Astrocyte of the spinal cord (primary cell): ENCODE measurements at regions not wholly inside any gene's neighbourhood (a gene's known extent, or its start where the extent isn't known, plus 50 kb on each side); places are given as distances from the start of the nearest gene placed in this dataset.

Experiments
- DNase-seq: peaks from one replicate; pipeline ENCODE4 v3.0.0; 2011; ENCODE audit warnings: low read depth, low spot score
- H3K4me3 ChIP-seq: 2 replicates; pipeline ENCODE4 v1.5.1; 2011; ENCODE audit warnings: low read depth, mild to moderate bottlenecking, low read length, moderate library complexity
- in situ Hi-C: cut with HindIII; loops from 2 replicates; pipeline ENCODE4 v1.10.0; 2017; ENCODE audit warnings: low sequenced_read_pairs
- TF ChIP-seq, protein P1 (sequence below): IDR thresholded peaks from 2 replicates; pipeline ENCODE4 v1.5.1; 2012; ENCODE audit warnings: low read depth, mild to moderate bottlenecking, low read length, inconsistent platforms

DNA sequence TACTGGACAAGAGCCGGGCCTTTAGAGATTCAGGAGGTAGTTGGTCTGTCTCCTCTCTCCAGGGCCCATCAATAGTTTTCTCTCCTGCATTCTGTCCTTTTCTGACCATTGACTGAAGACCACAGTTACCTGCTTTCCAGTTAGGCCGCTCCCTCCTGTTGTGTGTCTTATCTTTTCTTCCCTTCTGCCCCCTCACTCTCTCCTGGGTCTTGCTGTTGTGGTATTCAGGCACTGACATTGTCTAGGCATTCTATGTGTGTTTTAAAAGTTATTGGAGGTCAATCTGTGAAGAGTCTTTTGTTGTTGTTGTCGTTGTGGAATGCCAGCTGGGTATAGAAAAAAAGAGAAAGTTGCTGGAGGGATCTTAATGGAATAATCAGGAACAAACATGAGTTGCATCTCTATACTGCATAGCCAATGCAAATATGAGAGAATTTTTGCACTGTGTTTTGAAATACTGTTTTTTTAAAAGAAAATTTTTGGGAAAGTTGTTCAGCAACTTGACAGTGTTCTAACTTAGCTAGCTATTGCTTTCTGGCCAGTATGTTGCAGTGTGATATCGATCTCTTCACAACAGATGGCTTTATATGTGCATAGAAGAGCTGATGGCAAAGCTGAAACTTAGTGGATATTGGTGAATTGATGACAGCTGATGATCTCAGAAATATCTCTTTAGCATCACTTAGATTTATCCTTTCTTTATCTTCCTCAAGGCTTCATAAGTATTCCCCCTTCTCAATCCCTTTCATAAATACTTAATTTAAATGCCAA lies 240.7 kb downstream of the C4orf33 start:
- no peak for DNase-seq
- in situ Hi-C loops: no loop called here
- H3K4me3 ChIP-seq: no peak overlapping the region
- TF ChIP-seq, protein P1, sequence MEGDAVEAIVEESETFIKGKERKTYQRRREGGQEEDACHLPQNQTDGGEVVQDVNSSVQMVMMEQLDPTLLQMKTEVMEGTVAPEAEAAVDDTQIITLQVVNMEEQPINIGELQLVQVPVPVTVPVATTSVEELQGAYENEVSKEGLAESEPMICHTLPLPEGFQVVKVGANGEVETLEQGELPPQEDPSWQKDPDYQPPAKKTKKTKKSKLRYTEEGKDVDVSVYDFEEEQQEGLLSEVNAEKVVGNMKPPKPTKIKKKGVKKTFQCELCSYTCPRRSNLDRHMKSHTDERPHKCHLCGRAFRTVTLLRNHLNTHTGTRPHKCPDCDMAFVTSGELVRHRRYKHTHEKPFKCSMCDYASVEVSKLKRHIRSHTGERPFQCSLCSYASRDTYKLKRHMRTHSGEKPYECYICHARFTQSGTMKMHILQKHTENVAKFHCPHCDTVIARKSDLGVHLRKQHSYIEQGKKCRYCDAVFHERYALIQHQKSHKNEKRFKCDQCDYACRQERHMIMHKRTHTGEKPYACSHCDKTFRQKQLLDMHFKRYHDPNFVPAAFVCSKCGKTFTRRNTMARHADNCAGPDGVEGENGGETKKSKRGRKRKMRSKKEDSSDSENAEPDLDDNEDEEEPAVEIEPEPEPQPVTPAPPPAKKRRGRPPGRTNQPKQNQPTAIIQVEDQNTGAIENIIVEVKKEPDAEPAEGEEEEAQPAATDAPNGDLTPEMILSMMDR: no peak

DNA sequence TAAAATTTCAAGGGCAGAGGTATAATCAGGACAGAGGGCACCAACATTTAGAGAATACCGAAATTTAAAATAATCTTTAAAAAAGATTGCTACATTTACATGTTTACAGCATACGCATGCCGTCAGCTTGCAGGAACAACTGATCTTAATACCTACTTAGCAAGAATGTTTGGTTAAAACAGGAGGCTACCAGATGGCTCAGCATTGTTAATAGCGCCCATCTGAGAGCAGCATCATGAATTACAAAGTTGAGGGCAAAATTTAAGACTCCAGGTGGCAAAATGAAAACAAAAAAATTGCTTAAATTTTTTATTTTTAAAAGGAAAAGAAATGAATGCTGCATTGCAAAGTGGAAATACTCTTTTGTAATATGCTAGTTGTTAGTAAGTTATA lies 241.3 kb downstream of the C4orf33 start:
- in situ Hi-C loops: no loop called here
- TF ChIP-seq, protein P1: no peak
- no peak for DNase-seq
- H3K4me3 ChIP-seq: no peak overlapping the region

DNA sequence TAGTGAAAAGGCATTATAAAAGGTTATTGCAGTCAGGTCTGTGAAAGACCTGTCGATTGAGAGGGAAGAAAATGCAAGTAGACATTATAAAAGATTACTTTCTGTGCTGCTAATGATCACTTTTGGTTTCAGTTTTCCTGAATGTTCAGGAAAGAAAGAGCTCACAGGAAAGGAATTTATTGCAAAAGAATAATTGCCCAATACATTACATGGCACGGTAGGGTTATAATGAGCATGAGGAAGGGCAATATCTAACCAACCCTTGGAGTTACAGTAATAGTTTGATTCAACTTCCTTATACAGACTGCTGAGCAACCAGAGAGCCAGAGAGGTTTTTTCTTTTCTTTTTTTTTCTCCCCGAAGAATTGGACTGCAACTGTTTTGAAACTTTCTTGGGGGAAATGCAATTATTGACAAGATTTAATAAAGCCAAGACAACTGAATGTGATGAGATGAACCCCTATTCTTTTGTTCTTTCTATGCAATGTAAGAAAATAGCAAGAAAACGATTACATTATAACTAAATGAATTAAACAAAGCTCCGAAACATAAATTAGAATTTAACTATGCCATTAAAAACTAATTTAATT lies 247.0 kb downstream of the C4orf33 start:
- peak; percentile 74 for DNase-seq
- no peak overlapping the region for H3K4me3 ChIP-seq
- TF ChIP-seq, protein P1: no peak
- in situ Hi-C loops: no loop called here

DNA sequence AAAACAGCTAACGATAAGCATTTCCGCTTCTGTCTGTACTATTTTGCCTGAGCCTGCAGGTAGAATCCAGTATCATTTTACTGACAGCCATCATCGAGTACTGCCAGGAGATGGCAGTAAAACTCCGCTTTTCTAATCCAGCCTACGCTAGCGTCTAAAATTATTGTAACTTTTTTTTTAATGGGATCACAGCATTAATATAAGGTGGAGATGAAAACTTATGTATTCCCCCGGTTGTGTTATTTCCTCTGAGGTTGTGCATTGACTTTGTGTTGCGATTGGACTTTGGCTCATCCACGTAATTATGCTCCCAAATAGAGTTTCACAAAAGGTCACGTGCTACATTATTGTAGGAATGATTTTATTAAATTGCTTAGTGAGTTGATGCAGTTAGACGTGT lies 248.1 kb downstream of the C4orf33 start:
- in situ Hi-C loops: no loop called here
- H3K4me3 ChIP-seq: no peak overlapping the region
- DNase-seq: peak; percentile 49
- TF ChIP-seq, protein P1: peak; percentile 69

DNA sequence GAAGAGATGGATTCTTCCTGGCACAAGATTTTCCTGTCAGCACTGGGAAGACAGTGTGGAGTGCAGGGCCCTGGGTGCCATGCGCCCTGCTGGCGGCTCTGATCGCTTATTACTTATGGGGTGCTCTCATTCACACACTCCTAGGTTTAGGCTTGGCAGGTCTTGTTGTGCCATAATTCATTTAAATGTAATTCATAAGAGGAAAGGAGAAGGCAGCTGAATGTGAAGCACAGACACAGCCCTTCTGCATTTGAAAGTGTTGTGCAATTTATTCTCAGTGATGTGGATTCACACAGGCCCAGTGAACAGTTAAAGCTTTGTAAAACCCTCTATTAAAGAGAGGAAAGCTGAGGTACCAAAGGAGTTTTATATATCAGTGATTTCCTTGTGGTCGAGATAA lies 249.7 kb downstream of the C4orf33 start:
- no peak overlapping the region for H3K4me3 ChIP-seq
- in situ Hi-C loops: no loop called here
- TF ChIP-seq, protein P1: no peak
- no peak for DNase-seq

DNA sequence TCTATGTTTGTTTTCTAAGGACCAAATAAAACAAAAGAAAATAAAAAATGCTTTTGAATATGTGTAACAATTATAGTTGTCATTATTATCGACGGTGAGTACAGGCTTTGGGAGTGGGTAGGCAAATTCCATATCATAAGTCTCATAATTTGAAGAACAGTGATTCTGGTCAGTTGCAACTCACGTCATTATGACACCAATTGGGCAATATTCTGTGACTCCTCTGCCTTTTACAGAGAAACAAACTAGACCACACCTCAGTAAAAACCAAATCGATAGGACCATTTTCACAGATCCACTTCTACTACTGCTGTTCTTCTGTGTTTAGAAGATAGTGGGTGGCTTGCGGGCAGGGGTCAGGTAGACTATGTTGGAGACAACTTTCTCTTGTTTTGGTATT lies 250.1 kb downstream of the C4orf33 start:
- no peak for DNase-seq
- TF ChIP-seq, protein P1: no peak
- H3K4me3 ChIP-seq: no peak overlapping the region
- in situ Hi-C loops: no loop called here
